Fibroblast of the aortic adventitia (primary cell): ENCODE measurements at regions not wholly inside any gene's neighbourhood (a gene's known extent, or its start where the extent isn't known, plus 50 kb on each side); places are given as distances from the start of the nearest gene placed in this dataset.

Source experiments
- DNase-seq: peaks from one replicate; pipeline ENCODE4 v3.0.0-alpha.2; 2010; ENCODE audit warnings: low read depth
- H3K4me3 ChIP-seq: 2 replicates; pipeline ENCODE4 v1.5.1; 2011; ENCODE audit warnings: low read depth, mild to moderate bottlenecking, control low read depth, low read length, moderate library complexity
- TF ChIP-seq, protein P1 (sequence below): IDR thresholded peaks from 2 replicates; pipeline ENCODE4 v1.5.1; 2011; ENCODE audit warnings: mild to moderate bottlenecking, low read length, control low read depth, inconsistent platforms; ENCODE audit not compliant: insufficient read depth

DNA sequence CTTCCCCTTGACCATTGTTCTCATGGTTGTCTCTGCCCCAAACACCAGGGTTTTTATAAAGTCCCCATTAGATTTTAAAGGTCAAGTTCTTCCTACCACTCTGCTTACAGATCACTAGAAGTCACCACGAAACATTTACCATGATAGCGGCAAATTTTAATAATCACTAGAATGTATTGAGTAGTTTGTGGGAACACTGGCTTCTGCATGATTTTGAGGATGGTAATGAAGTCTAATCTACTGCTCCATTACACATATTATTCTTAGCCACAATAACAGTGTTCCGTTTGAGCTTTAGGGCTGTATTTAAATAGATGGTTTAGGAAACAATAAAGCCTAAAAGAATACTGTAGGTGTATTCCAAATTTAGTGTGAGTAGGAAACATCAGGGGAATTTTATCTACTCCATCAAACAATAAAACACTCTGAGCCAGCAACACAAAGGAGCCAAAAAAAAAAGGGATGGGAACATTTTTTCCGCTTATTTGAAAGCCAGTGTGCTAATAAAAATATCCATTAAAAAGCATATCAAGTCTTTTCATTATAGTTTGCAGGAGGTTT lies 49.7 kb downstream of the KLF12 start:
- TF ChIP-seq, protein P1, sequence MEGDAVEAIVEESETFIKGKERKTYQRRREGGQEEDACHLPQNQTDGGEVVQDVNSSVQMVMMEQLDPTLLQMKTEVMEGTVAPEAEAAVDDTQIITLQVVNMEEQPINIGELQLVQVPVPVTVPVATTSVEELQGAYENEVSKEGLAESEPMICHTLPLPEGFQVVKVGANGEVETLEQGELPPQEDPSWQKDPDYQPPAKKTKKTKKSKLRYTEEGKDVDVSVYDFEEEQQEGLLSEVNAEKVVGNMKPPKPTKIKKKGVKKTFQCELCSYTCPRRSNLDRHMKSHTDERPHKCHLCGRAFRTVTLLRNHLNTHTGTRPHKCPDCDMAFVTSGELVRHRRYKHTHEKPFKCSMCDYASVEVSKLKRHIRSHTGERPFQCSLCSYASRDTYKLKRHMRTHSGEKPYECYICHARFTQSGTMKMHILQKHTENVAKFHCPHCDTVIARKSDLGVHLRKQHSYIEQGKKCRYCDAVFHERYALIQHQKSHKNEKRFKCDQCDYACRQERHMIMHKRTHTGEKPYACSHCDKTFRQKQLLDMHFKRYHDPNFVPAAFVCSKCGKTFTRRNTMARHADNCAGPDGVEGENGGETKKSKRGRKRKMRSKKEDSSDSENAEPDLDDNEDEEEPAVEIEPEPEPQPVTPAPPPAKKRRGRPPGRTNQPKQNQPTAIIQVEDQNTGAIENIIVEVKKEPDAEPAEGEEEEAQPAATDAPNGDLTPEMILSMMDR = no peak
- H3K4me3 ChIP-seq = no peak overlapping the region
- DNase-seq = peak; percentile 41

DNA sequence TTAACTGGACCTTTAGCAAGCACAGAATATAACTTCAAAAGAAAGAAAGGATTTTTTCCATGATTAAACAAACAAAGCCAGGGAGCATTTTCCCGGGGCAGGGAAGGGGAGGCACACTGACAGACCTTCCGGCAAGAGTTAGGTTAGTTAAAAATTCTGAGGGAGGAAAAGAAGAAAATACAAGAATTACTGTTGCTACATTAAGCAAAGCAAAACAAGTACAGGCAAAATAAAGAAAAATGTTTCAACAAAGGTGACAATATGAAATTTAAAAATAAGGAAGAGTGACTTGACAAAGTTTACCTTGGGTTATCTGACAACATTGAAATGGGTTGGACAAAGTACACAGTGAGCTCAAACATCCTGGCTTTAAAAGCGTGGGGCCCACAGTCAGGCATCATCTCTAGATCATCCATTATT lies 51.5 kb downstream of the KLF12 start:
- TF ChIP-seq, protein P1 = no peak
- DNase-seq = no peak
- no peak overlapping the region for H3K4me3 ChIP-seq

GRCh38 chr13:74080762-74081161 lies 53.4 kb downstream of the KLF12 start:
- TF ChIP-seq, protein P1 = no peak
- no peak for DNase-seq
- H3K4me3 ChIP-seq = no peak overlapping the region

- peak; percentile 34 for DNase-seq
- H3K4me3 ChIP-seq = no peak overlapping the region
- TF ChIP-seq, protein P1 = no peak
Measured at GRCh38 chr13:74077792-74078191, 56.4 kb downstream of the KLF12 start.

DNA sequence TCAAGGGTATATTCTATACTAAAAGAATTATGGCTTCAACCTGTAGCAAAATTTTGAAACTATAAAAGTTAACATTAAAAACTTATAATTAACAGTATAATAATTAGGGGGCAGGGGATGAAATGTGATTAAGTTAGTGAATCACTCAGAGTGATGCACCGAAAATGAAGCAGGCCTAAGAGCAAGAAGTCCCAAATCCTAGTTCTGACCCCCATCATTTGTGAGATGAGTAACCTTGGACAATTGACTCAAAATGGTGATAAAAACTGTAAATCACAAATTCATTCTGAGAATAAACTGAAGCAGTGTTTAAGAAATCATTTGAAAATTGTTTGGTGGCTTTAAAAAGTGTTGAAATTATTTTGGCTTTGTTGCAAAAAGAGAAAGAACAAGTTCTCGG lies 56.8 kb downstream of the KLF12 start:
- no peak overlapping the region for H3K4me3 ChIP-seq
- DNase-seq = no peak
- TF ChIP-seq, protein P1 = no peak

DNA sequence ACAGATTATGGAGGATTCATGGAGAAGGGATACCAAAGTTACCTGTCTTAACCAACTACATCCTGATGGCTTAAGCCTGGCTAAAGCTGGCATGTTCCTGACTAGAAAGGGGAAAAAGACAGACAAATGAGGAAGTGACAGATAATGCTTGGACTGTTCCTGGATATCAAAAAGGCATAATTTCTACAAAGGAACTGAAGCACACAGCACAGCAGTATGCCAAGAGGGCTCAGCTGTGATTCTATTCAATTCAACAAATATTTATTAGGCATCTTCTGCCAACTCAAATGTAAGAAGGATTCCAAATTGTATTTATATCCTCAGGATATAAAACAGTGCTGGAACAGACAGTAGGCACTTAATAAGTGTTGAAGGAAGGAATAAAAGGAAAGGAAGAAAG lies 59.5 kb downstream of the KLF12 start:
- no peak overlapping the region for H3K4me3 ChIP-seq
- DNase-seq = peak; percentile 71
- TF ChIP-seq, protein P1 = no peak

GRCh38 chr13:74073274-74073673 lies 60.9 kb downstream of the KLF12 start:
- no peak for DNase-seq
- H3K4me3 ChIP-seq = no peak overlapping the region
- TF ChIP-seq, protein P1 = no peak
